ENCODE measurements at regions not wholly inside any gene's neighbourhood (a gene's known extent, or its start where the extent isn't known, plus 50 kb on each side); places are given as distances from the start of the nearest gene placed in this dataset.

DNA sequence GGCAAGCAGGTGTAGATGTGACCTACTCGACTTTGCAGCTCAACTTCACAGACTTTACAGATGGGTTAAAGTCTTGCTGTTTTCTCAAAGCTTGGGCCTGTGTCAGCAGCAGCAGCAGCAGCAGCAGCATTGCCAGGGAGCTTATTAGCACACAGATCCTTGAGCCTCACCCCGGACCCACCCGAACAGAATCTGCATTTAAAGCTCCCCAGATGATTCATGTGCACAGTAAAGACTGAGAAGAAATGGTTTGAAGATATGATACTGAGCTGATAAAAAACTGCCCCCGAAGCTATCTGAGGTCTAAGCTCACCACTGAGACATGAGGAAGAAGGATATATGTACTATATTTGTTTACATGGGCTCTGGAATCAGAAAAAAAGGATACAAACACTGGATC, 231.7 kb downstream of the ARPP21 start:
- Histone ChIP-seq H3K4me3 (ENCODE audit: low read depth, low read length) (no peak overlapping the region), H3K4me1 (no peaks in the 10 kb centered on the region), H3K27me3 (no peaks in the 10 kb centered on the region), H3K9me3 (no peaks in the 10 kb centered on the region), H3K36me3 (no peaks in the 10 kb centered on the region)
- TF ChIP-seq, protein P1, sequence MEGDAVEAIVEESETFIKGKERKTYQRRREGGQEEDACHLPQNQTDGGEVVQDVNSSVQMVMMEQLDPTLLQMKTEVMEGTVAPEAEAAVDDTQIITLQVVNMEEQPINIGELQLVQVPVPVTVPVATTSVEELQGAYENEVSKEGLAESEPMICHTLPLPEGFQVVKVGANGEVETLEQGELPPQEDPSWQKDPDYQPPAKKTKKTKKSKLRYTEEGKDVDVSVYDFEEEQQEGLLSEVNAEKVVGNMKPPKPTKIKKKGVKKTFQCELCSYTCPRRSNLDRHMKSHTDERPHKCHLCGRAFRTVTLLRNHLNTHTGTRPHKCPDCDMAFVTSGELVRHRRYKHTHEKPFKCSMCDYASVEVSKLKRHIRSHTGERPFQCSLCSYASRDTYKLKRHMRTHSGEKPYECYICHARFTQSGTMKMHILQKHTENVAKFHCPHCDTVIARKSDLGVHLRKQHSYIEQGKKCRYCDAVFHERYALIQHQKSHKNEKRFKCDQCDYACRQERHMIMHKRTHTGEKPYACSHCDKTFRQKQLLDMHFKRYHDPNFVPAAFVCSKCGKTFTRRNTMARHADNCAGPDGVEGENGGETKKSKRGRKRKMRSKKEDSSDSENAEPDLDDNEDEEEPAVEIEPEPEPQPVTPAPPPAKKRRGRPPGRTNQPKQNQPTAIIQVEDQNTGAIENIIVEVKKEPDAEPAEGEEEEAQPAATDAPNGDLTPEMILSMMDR (IDR thresholded peaks at IDR 0.05; ENCODE audit: low read depth, low read length): no peak
- no peak for DNase-seq

DNA sequence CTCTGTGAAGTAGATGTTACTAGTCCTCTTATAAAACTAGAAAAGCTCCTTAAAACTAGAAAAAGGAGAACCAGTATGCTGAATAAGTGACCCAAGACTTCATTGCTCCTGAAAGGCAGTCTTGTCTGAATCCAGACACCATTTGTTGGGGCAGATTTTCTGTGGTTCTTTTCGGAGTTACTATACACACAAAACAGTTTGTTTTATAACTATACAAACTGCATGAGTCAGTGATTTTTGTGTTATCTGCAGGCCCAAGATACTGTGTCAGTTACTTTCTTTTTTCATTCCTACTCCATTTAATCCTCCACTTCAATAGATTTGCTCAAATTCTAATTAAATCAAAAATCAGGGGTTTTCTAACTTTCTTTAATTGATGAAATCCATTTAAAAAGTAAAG, 244.6 kb downstream of the ARPP21 start:
- TF ChIP-seq, protein P1 (IDR thresholded peaks at IDR 0.05; ENCODE audit: low read depth, low read length): no peak
- Histone ChIP-seq H3K4me1 (no peaks in the 10 kb centered on the region), H3K36me3 (no peaks in the 10 kb centered on the region), H3K9me3 (no peaks in the 10 kb centered on the region), H3K27me3 (no peaks in the 10 kb centered on the region), H3K4me3 (ENCODE audit: low read depth, low read length) (no peak overlapping the region)
- DNase-seq: no peak

DNA sequence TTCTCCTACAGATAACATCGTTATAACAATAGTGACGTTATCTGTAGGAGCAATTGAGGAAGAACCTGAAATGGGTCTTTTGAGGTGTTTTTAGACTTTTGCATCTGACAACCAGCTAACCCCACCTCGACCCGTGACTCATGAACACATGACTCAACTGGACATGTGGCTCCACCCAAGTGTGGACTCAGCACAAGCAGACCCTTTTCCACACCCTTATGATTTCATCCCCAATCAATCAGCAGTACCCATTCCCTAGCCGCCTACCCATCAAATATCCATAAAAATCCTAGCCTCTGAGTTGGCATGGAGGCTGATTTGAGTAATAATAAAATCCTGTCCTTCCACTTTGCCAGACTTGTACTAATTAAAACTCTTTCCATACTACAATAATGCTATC, 255.4 kb downstream of the ARPP21 start:
- TF ChIP-seq, protein P1 (IDR thresholded peaks at IDR 0.05; ENCODE audit: low read depth, low read length): no peak
- DNase-seq: no peak
- Histone ChIP-seq H3K36me3 (no peaks in the 10 kb centered on the region), H3K4me1 (no peaks in the 10 kb centered on the region), H3K9me3 (no peaks in the 10 kb centered on the region), H3K4me3 (ENCODE audit: low read depth, low read length) (no peak overlapping the region), H3K27me3 (no peaks in the 10 kb centered on the region)

DNA sequence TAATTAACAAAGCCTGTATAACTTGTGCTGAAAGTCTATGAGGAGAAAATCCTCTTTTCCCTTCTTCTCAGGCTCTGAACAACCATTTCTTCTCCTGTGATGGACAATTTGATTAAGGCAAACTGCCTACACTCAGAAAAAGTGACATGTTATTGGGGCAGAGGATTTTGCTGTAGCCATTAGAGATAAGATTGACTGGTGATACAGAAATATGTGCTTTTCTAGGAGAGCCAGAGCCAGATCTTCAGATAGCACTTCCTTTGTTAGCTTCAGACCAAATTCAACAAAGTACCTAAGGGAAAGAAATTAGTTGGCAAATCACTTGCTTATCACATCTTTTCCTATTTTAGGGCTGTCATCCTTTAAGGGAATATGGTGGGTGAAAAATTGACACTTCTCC, 259.9 kb downstream of the ARPP21 start:
- Histone ChIP-seq H3K36me3 (no peaks in the 10 kb centered on the region), H3K4me3 (ENCODE audit: low read depth, low read length) (no peak overlapping the region), H3K4me1 (no peaks in the 10 kb centered on the region), H3K9me3 (no peaks in the 10 kb centered on the region), H3K27me3 (no peaks in the 10 kb centered on the region)
- TF ChIP-seq, protein P1 (IDR thresholded peaks at IDR 0.05; ENCODE audit: low read depth, low read length): no peak
- DNase-seq: no peak

DNA sequence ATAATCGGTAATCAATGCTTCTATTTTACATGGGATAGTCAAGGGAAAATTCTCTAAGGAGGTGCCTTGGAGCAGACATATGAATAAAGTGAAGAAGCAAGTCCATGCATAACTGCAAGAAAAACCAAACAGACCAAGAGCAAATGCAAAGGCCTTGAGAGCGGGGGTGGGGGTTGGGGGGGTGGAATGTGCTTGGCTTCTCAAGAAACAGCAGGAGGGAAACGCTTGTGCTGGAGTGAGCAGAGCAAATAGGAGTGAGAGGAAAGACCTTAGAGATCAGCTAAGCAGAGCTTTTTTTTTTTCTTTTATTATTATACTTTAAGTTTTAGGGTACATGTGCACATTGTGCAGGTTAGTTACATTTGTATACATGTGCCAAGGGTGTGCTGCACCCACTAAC, 260.8 kb downstream of the ARPP21 start:
- TF ChIP-seq, protein P1 (IDR thresholded peaks at IDR 0.05; ENCODE audit: low read depth, low read length): no peak
- no peaks in the 10 kb centered on the region for H3K9me3 ChIP-seq
- no peaks in the 10 kb centered on the region for H3K36me3 ChIP-seq
- DNase-seq: no peak
- no peak overlapping the region for H3K4me3 ChIP-seq (ENCODE audit: low read depth, low read length)
- H3K27me3 ChIP-seq: no peaks in the 10 kb centered on the region
- H3K4me1 ChIP-seq: no peaks in the 10 kb centered on the region

DNA sequence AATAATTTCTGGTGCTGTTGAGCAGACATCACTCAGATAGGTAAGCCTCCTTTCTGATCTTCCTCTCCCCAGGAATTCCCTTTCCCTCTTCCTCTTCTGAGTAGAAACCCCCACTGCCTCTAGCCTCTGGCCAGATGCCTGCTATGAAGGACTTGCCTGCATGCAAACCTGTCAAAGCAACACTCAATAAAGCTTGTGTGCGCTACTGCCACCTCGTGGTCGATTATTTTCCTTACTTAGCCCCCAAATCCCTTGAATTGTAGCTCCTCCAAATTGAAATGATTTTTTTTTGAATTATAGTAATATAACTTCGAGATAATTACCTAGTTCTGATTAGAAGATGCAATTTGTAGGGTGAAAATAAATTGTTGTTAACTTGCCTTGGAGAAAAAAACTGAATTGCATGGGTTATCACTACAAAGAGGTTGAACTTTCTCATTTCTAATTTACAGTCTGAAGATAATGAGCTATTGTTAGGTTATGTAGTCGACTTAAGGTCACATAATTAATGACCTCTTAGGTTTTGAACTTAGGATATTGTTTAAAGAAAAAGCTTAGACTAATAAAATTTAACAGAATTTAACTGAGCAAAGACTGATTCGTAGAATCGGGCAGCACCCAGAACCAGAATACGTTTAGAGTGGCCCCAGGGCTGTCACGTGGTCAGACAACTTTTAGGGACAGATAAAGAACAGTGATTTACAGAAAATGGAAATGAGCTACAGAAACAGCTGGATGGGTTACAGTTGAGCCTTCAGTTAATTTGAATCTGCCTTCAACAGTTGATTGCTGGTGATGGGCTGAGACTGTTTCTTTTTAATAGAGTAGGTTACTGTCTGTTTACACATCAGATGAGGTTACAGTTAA, 269.3 kb downstream of the ARPP21 start:
- H3K27me3 ChIP-seq: no peaks in the 10 kb centered on the region
- no peaks in the 10 kb centered on the region for H3K4me1 ChIP-seq
- TF ChIP-seq, protein P1 (IDR thresholded peaks at IDR 0.05; ENCODE audit: low read depth, low read length): peak; percentile 68
- H3K4me3 ChIP-seq (ENCODE audit: low read depth, low read length): peak overlapping the region; percentile 34
- peak; percentile 68 for DNase-seq
- no peaks in the 10 kb centered on the region for H3K36me3 ChIP-seq
- no peaks in the 10 kb centered on the region for H3K9me3 ChIP-seq
